ENCODE measurements at regions not wholly inside any gene's neighbourhood (a gene's known extent, or its start where the extent isn't known, plus 50 kb on each side); places are given as distances from the start of the nearest gene placed in this dataset.
"Not testable (repeated sequence)": the region's sequence is repeated elsewhere in the genome, so short reads cannot be mapped to it uniquely, and the experiment has no call there.

GRCh38 chr2:34808426-34808825, 1209.3 kb upstream of the FAM98A start:
- no peak for DNase-seq

- DNase-seq, result no peak
Measured at GRCh38 chr2:34806891-34807290, 1207.8 kb upstream of the FAM98A start.

GRCh38 chr2:34806396-34806795, 1207.3 kb upstream of the FAM98A start:
- no peak for DNase-seq

- DNase-seq, result no peak
Measured at GRCh38 chr2:34799556-34799955, 1200.5 kb upstream of the FAM98A start.

GRCh38 chr2:34795586-34795985, 1196.5 kb upstream of the FAM98A start:
- not testable (repeated sequence) for DNase-seq

- no peak for DNase-seq
Measured at GRCh38 chr2:34789169-34789568, 1190.1 kb upstream of the FAM98A start.

GRCh38 chr2:34787341-34787740, 1188.2 kb upstream of the FAM98A start:
- DNase-seq, result no peak

- no peak for DNase-seq
Measured at GRCh38 chr2:34785206-34785785, 1186.2 kb upstream of the FAM98A start.

GRCh38 chr2:34784701-34785100, 1185.6 kb upstream of the FAM98A start:
- no peak for DNase-seq

- not testable (repeated sequence) for DNase-seq
Measured at GRCh38 chr2:34750742-34751141, 1151.6 kb upstream of the FAM98A start.

- DNase-seq, result no peak
Measured at GRCh38 chr2:34747643-34748042, 1148.5 kb upstream of the FAM98A start.

GRCh38 chr2:34738691-34739090, 1139.6 kb upstream of the FAM98A start:
- no peak for DNase-seq

GRCh38 chr2:34737146-34737545, 1138.0 kb upstream of the FAM98A start:
- DNase-seq, result no peak

- DNase-seq, result no peak
Measured at GRCh38 chr2:34736482-34736881, 1137.4 kb upstream of the FAM98A start.

- no peak for DNase-seq
Measured at GRCh38 chr2:34734662-34735061, 1135.6 kb upstream of the FAM98A start.

- DNase-seq, result no peak
Measured at GRCh38 chr2:34734042-34734441, 1134.9 kb upstream of the FAM98A start.

- no peak for DNase-seq
Measured at GRCh38 chr2:34731292-34731691, 1132.2 kb upstream of the FAM98A start.

- DNase-seq, result no peak
Measured at GRCh38 chr2:34729845-34730244, 1130.7 kb upstream of the FAM98A start.

GRCh38 chr2:34724107-34724506, 1125.0 kb upstream of the FAM98A start:
- DNase-seq, result no peak

GRCh38 chr2:34723683-34724082, 1124.6 kb upstream of the FAM98A start:
- DNase-seq, result no peak

- no peak for DNase-seq
Measured at GRCh38 chr2:34719206-34719605, 1120.1 kb upstream of the FAM98A start.

GRCh38 chr2:34705551-34706247, 1106.6 kb upstream of the FAM98A start:
- DNase-seq, result no peak

GRCh38 chr2:34703292-34703691, 1104.2 kb upstream of the FAM98A start:
- peak; percentile 9 for DNase-seq

- DNase-seq, result not testable (repeated sequence)
Measured at GRCh38 chr2:34702391-34702790, 1103.3 kb upstream of the FAM98A start.
